KMS-11 (cell line): ENCODE measurements at regions not wholly inside any gene's neighbourhood (a gene's known extent, or its start where the extent isn't known, plus 50 kb on each side); places are given as distances from the start of the nearest gene placed in this dataset.
"Not testable (repeated sequence)": the region's sequence is repeated elsewhere in the genome, so short reads cannot be mapped to it uniquely, and the experiment has no call there.

Experiments used
- H2AFZ ChIP-seq: fragments of 200-600 bp; sonication (generic); 2 replicates; pipeline ENCODE4 v1.6.1; 2016; ENCODE audit warnings: antibody characterized with exemption, mixed run types, low read depth
- H3K27ac ChIP-seq: fragments of 200-600 bp; sonication (generic); 2 replicates; pipeline ENCODE4 v1.6.1; 2016; ENCODE audit warnings: mild to moderate bottlenecking, mixed run types
- H3K27me3 ChIP-seq: fragments of 200-600 bp; sonication (generic); 2 replicates; pipeline ENCODE4 v1.6.1; 2017; ENCODE audit warnings: mild to moderate bottlenecking, low read depth, mixed run types, moderate library complexity; ENCODE audit not compliant: insufficient read depth
- H3K36me3 ChIP-seq: fragments of 200-600 bp; sonication (generic); 2 replicates; pipeline ENCODE4 v1.6.1; 2017; ENCODE audit warnings: mild to moderate bottlenecking, mixed run types; ENCODE audit not compliant: insufficient read depth
- H3K4me1 ChIP-seq: fragments of 200-600 bp; sonication (generic); 2 replicates; pipeline ENCODE4 v1.6.1; 2016; ENCODE audit warnings: mild to moderate bottlenecking, low read depth, mixed run types; ENCODE audit not compliant: poor library complexity, severe bottlenecking
- H3K4me2 ChIP-seq: fragments of 200-600 bp; sonication (generic); 2 replicates; pipeline ENCODE4 v1.7.0; 2016; ENCODE audit warnings: mild to moderate bottlenecking, mixed run types
- H3K4me3 ChIP-seq: fragments of 200-600 bp; sonication (generic); IDR thresholded peaks from 2 replicates; pipeline ENCODE4 v1.6.1; 2017; ENCODE audit warnings: low read depth, low read length, mixed read lengths; ENCODE audit not compliant: insufficient read depth
- H3K79me2 ChIP-seq: fragments of 200-600 bp; sonication (generic); 2 replicates; pipeline ENCODE4 v1.6.1; 2016; ENCODE audit warnings: low read depth, mixed run types; ENCODE audit not compliant: insufficient read depth
- H3K9ac ChIP-seq: fragments of 200-600 bp; sonication (generic); 2 replicates; pipeline ENCODE4 v1.6.1; 2016; ENCODE audit warnings: mild to moderate bottlenecking, mixed run types
- H4K20me1 ChIP-seq: fragments of 200-600 bp; sonication (generic); 2 replicates; pipeline ENCODE4 v1.6.1; 2016; ENCODE audit warnings: mild to moderate bottlenecking, mixed run types; ENCODE audit not compliant: insufficient read depth
- TF ChIP-seq, protein P1 (sequence below): fragments of 200-600 bp; sonication (generic); conservative IDR thresholded peaks from 2 replicates; pipeline ENCODE4 v1.6.1; 2017; ENCODE audit warnings: low read depth, mild to moderate bottlenecking, antibody characterized with exemption, low read length, moderate library complexity, mixed read lengths

DNA sequence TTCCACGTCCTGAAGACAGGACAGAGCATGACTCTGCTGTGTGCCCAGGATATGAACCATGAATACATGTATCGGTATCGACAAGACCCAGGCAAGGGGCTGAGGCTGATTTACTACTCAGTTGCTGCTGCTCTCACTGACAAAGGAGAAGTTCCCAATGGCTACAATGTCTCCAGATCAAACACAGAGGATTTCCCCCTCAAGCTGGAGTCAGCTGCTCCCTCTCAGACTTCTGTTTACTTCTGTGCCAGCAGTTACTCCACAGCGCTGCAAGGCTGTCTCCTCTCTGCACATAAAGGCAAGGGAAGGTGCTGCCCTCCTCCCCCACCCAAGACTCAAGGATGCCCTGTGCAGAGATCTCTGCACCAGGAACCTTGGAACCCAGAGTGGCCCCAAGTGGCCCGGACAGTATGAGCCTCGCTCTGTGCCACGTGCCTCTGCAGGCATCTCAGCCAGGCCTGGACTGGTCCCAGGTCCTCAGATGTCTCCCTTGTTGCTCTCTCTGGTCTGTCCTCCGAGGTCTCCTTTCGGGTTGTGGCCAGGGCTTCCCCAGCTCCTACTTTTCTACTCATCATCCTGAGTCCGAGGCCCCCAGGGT, 230.3 kb upstream of the PRSS58 start:
- H3K4me1 ChIP-seq = peaks cover under 1% of the 10 kb centered on the region
- TF ChIP-seq, protein P1, sequence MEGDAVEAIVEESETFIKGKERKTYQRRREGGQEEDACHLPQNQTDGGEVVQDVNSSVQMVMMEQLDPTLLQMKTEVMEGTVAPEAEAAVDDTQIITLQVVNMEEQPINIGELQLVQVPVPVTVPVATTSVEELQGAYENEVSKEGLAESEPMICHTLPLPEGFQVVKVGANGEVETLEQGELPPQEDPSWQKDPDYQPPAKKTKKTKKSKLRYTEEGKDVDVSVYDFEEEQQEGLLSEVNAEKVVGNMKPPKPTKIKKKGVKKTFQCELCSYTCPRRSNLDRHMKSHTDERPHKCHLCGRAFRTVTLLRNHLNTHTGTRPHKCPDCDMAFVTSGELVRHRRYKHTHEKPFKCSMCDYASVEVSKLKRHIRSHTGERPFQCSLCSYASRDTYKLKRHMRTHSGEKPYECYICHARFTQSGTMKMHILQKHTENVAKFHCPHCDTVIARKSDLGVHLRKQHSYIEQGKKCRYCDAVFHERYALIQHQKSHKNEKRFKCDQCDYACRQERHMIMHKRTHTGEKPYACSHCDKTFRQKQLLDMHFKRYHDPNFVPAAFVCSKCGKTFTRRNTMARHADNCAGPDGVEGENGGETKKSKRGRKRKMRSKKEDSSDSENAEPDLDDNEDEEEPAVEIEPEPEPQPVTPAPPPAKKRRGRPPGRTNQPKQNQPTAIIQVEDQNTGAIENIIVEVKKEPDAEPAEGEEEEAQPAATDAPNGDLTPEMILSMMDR = no peak
- no peak overlapping the region for H3K4me2 ChIP-seq

DNA sequence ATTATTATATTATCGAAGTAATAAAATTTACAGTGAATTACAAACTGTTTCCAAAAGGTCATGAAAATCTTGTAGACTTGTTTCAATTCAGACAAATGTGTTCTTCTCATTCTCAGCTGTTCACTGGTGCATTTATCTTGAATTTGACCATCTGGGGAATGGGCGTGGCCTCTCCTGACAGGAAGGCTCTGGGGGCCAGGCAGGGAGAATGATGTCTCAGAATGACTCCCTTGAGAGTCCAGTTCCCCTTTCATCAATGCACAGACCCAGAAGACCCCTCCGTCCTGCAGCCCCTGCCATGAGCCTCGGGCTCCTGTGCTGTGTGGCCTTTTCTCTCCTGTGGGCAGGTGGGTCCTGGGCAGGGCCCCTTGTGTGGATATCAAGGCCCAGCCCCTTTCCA, 229.7 kb upstream of the PRSS58 start:
- H4K20me1 ChIP-seq, H3K4me3 ChIP-seq, H2AFZ ChIP-seq, H3K4me2 ChIP-seq, H3K27me3 ChIP-seq, H3K27ac ChIP-seq, H3K9ac ChIP-seq, H3K4me1 ChIP-seq, H3K79me2 ChIP-seq, H3K36me3 ChIP-seq: not testable (repeated sequence)

More for the DNA sequence above, 230.3 kb upstream of the PRSS58 start:
- no peaks in the 10 kb centered on the region for H4K20me1 ChIP-seq
- no peaks in the 10 kb centered on the region for H3K36me3 ChIP-seq
- no peak overlapping the region for H3K27ac ChIP-seq
- H3K4me3 ChIP-seq = no peak overlapping the region
- H3K27me3 ChIP-seq = no peaks in the 10 kb centered on the region
- no peak overlapping the region for H2AFZ ChIP-seq
- H3K9ac ChIP-seq = no peak overlapping the region
- H3K79me2 ChIP-seq = no peaks in the 10 kb centered on the region

DNA sequence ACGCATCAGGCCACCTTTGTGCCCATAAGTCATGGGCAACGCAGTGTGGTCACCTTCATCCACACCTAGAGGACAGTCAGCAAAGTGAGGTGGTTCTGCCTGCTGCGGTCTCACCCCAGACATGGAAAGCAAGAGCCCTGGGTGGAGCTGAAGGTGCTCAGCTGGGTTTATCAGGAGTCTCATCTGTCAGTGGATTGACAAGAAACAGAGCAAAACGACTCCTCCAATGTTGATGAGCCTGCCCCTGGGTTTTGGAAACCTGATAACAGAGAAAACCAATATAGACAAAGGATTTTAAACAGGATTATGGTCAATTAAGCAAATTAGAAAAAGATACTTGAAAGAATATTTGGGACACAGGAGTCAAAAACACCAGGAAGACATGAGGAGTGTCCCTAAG, 229.3 kb upstream of the PRSS58 start:
- H4K20me1 ChIP-seq = no peaks in the 10 kb centered on the region
- no peak overlapping the region for H3K4me3 ChIP-seq
- no peaks in the 10 kb centered on the region for H3K36me3 ChIP-seq
- no peak overlapping the region for H3K27ac ChIP-seq
- no peak overlapping the region for H2AFZ ChIP-seq
- H3K9ac ChIP-seq = no peak overlapping the region
- no peaks in the 10 kb centered on the region for H3K79me2 ChIP-seq
- H3K4me2 ChIP-seq = no peak overlapping the region
- peaks cover 3% of the 10 kb centered on the region for H3K4me1 ChIP-seq
- TF ChIP-seq, protein P1 = no peak
- H3K27me3 ChIP-seq = no peaks in the 10 kb centered on the region

DNA sequence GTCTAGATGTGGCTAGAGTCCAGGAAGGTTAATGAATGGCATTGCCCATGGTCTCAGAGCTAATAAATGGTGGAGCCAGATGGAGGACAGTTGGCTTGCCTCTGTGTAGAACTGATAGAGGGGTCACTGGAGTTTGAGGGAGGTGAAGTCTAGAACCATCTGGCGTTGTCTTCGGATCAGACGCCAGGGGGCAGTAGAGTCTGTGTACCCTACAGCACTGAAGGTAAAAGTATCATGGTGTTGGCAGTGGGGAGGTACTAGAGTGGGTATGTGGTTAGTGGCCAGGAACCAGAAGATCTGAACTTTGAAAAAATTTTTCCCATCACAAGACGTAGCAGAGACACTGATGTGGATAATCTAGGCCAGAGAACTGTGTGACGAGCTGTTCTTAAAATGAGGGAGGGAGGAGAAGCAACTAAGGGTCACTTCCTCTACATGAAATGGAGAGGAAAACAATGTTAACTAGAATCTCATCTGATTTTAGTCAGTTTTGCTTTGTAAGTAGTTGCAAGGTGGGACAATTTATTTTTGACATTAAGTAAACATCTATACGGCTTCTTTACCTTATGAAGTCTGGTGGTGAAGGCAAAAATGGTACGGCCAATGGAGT, 227.9 kb upstream of the PRSS58 start:
- H2AFZ ChIP-seq = no peak overlapping the region
- no peaks in the 10 kb centered on the region for H3K36me3 ChIP-seq
- H3K79me2 ChIP-seq = no peaks in the 10 kb centered on the region
- H3K4me2 ChIP-seq = no peak overlapping the region
- no peak overlapping the region for H3K27ac ChIP-seq
- H4K20me1 ChIP-seq = no peaks in the 10 kb centered on the region
- H3K27me3 ChIP-seq = no peaks in the 10 kb centered on the region
- TF ChIP-seq, protein P1 = peak; percentile 53
- H3K9ac ChIP-seq = no peak overlapping the region
- H3K4me3 ChIP-seq = no peak overlapping the region
- H3K4me1 ChIP-seq = peaks cover 3% of the 10 kb centered on the region

DNA sequence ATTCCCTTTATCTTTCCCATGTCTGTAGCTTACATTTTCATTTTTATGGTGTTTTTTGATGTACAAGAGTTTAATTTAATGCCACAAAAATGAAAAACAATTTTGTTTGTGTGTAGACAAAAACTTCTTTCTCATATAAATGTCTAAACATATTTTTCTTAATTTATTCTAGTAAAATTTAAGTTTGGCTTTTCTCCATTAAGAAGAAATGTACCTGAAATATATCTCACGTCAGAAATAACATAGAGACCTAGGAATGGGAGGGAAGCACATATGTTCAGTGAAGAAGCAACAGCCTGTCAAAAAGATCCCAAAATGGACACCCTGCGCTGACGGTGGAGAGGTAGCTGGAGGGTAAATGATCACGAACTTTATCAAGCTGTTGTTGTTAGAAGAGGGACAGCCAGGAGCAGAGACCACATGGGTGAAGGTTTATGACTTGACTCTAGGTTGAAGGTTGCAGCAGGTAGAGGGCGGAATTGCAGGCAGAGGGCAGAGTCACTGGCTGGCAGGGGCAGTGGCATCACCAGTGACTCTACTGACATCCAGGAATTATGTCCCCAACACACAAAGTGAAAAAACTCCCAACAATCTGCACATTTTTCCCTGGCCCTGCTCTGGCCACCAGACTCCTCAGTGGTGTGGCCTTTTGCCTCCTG, 225.9 kb upstream of the PRSS58 start:
- H3K9ac ChIP-seq = no peak overlapping the region
- H3K79me2 ChIP-seq = no peaks in the 10 kb centered on the region
- H2AFZ ChIP-seq = no peak overlapping the region
- no peak overlapping the region for H3K4me2 ChIP-seq
- H3K27ac ChIP-seq = no peak overlapping the region
- H3K27me3 ChIP-seq = no peaks in the 10 kb centered on the region
- H3K4me3 ChIP-seq = no peak overlapping the region
- TF ChIP-seq, protein P1 = peak; percentile 57
- H4K20me1 ChIP-seq = no peaks in the 10 kb centered on the region
- H3K4me1 ChIP-seq = peaks cover 3% of the 10 kb centered on the region
- no peaks in the 10 kb centered on the region for H3K36me3 ChIP-seq
